ENCODE measurements at regions not wholly inside any gene's neighbourhood (a gene's known extent, or its start where the extent isn't known, plus 50 kb on each side); places are given as distances from the start of the nearest gene placed in this dataset.

DNA sequence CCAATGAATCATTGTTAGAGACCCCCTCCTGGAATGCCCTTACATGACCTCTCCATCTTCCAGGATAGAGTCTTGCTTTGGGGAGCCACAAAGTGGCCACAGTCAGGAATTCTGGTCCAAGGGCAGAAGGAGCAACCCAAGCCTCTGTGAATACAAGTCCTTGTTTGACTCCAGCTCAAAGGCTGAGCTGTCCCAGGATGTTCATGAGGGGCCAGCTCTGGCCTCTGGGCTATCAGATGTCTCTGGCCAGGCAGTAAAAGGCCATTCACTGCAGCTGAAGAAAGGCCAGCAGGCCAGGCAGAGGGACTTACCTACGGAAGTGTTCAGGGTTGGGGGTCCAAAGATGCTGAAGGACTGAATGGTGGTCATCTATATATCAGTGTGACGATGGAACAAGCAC is 98.3 kb upstream of the IPO9 start:
- H3K9me3 ChIP-seq (ENCODE audit: control insufficient read depth, insufficient read depth, low read depth, low read length): no peaks in the 10 kb centered on the region
- no peaks in the 10 kb centered on the region for H3K4me1 ChIP-seq (ENCODE audit: control insufficient read depth, insufficient read depth, low read length)
- no peak overlapping the region for H3K4me3 ChIP-seq (ENCODE audit: low read depth in 2 of 2, low read length in 2 of 2)
- no peak overlapping the region for H3K27ac ChIP-seq (ENCODE audit: low read length)
- POLR2A ChIA-PET: no interaction called here
- DNase-seq (ENCODE audit: low read depth, low spot score): no peak
- H3K36me3 ChIP-seq (ENCODE audit: control insufficient read depth, insufficient read depth, low read length): no peaks in the 10 kb centered on the region
- intact Hi-C loops (cut with micrococcal nuclease; ENCODE audit: unreplicated experiment): no loop called here
- H3K27me3 ChIP-seq (ENCODE audit: control insufficient read depth, insufficient read depth, low read length): no peaks in the 10 kb centered on the region
- TF ChIP-seq SIN3A (IDR thresholded peaks at IDR 0.05; ENCODE audit: borderline replicate concordance, insufficient read depth, low read depth, low read length) (no peak), POLR2AphosphoS5 (IDR thresholded peaks at IDR 0.05; ENCODE audit: low read depth, low read length) (no peak), TCF7L2 (IDR thresholded peaks at IDR 0.05; ENCODE audit: low read depth, low read length) (no peak)
- TF ChIP-seq, protein P1, sequence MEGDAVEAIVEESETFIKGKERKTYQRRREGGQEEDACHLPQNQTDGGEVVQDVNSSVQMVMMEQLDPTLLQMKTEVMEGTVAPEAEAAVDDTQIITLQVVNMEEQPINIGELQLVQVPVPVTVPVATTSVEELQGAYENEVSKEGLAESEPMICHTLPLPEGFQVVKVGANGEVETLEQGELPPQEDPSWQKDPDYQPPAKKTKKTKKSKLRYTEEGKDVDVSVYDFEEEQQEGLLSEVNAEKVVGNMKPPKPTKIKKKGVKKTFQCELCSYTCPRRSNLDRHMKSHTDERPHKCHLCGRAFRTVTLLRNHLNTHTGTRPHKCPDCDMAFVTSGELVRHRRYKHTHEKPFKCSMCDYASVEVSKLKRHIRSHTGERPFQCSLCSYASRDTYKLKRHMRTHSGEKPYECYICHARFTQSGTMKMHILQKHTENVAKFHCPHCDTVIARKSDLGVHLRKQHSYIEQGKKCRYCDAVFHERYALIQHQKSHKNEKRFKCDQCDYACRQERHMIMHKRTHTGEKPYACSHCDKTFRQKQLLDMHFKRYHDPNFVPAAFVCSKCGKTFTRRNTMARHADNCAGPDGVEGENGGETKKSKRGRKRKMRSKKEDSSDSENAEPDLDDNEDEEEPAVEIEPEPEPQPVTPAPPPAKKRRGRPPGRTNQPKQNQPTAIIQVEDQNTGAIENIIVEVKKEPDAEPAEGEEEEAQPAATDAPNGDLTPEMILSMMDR (IDR thresholded peaks at IDR 0.05): no peak
- TF ChIP-seq, protein P2, sequence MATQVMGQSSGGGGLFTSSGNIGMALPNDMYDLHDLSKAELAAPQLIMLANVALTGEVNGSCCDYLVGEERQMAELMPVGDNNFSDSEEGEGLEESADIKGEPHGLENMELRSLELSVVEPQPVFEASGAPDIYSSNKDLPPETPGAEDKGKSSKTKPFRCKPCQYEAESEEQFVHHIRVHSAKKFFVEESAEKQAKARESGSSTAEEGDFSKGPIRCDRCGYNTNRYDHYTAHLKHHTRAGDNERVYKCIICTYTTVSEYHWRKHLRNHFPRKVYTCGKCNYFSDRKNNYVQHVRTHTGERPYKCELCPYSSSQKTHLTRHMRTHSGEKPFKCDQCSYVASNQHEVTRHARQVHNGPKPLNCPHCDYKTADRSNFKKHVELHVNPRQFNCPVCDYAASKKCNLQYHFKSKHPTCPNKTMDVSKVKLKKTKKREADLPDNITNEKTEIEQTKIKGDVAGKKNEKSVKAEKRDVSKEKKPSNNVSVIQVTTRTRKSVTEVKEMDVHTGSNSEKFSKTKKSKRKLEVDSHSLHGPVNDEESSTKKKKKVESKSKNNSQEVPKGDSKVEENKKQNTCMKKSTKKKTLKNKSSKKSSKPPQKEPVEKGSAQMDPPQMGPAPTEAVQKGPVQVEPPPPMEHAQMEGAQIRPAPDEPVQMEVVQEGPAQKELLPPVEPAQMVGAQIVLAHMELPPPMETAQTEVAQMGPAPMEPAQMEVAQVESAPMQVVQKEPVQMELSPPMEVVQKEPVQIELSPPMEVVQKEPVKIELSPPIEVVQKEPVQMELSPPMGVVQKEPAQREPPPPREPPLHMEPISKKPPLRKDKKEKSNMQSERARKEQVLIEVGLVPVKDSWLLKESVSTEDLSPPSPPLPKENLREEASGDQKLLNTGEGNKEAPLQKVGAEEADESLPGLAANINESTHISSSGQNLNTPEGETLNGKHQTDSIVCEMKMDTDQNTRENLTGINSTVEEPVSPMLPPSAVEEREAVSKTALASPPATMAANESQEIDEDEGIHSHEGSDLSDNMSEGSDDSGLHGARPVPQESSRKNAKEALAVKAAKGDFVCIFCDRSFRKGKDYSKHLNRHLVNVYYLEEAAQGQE (IDR thresholded peaks at IDR 0.05; ENCODE audit: insufficient read depth in 1 of 2, low read depth in 2 of 2, low read length in 1 of 2): no peak
- in situ Hi-C loops (cut with HindIII; ENCODE audit: low pct_unique_long_range_greater_than_20kb, low sequenced_read_pairs): no loop called here
- no TSS peak for BruUV-seq (replicated peaks)
- CTCF ChIA-PET: no interaction called here
- no peak for ATAC-seq

DNA sequence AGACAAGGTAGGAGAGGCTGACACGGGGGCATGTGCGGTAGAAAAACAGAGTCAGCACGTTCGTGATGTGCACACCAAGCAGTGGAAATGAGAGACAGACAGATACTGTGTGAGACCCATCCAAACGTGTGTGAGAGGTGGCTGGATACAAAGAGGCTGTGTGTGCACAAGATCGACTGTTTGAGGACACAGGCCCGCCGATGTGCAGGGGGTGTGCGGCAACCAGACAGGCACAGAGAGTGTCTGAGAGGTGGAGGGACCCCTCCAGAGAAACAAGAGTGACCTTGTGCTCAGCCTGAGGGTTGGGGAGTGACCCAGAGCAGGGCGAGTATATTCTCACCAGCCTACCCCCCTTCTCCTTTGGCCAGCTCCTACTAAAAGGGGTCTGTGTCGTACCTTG is 97.8 kb upstream of the IPO9 start:
- H3K4me1 ChIP-seq (ENCODE audit: control insufficient read depth, insufficient read depth, low read length): no peaks in the 10 kb centered on the region
- ChIA-PET CTCF (no interaction called here), POLR2A (no interaction called here)
- in situ Hi-C loops (cut with HindIII; ENCODE audit: low pct_unique_long_range_greater_than_20kb, low sequenced_read_pairs) (no loop called here), intact Hi-C loops (cut with micrococcal nuclease; ENCODE audit: unreplicated experiment) (no loop called here)
- BruUV-seq (replicated peaks): no TSS peak
- ATAC-seq: no peak
- H3K4me3 ChIP-seq (ENCODE audit: low read depth in 2 of 2, low read length in 2 of 2): no peak overlapping the region
- TF ChIP-seq, protein P2 (IDR thresholded peaks at IDR 0.05; ENCODE audit: insufficient read depth in 1 of 2, low read depth in 2 of 2, low read length in 1 of 2): no peak
- no peak for TF ChIP-seq SIN3A (IDR thresholded peaks at IDR 0.05; ENCODE audit: borderline replicate concordance, insufficient read depth, low read depth, low read length)
- no peak for TF ChIP-seq POLR2AphosphoS5 (IDR thresholded peaks at IDR 0.05; ENCODE audit: low read depth, low read length)
- TF ChIP-seq, protein P1 (IDR thresholded peaks at IDR 0.05): no peak
- no peak for TF ChIP-seq TCF7L2 (IDR thresholded peaks at IDR 0.05; ENCODE audit: low read depth, low read length)
- H3K27ac ChIP-seq (ENCODE audit: low read length): no peak overlapping the region
- H3K9me3 ChIP-seq (ENCODE audit: control insufficient read depth, insufficient read depth, low read depth, low read length): no peaks in the 10 kb centered on the region
- DNase-seq (ENCODE audit: low read depth, low spot score): no peak
- no peaks in the 10 kb centered on the region for H3K36me3 ChIP-seq (ENCODE audit: control insufficient read depth, insufficient read depth, low read length)
- no peaks in the 10 kb centered on the region for H3K27me3 ChIP-seq (ENCODE audit: control insufficient read depth, insufficient read depth, low read length)
